K562 (cell line): ENCODE measurements at regions not wholly inside any gene's neighbourhood (a gene's known extent, or its start where the extent isn't known, plus 50 kb on each side); places are given as distances from the start of the nearest gene placed in this dataset.

Source experiments
- ATAC-seq: fragments of 200-7000 bp; cut with Tn5 transposase; 3 replicates; pipeline ENCODE4 v1.9.1; 2020; ENCODE audit warnings: moderate library complexity
- BruUV-seq: library from RNA; stranded (reverse); fragments of 400-500 nt; replicated peaks from 2 replicates; lab custom pipeline; 2021; lab: Mats Ljungman, UMichigan
- CTCF ChIA-PET: fragments of 300-600 bp; formaldehyde crosslinking; extraction: SDS; loops from one replicate; lab custom pipeline; 2021; ENCODE audit warnings: low intra/inter-chr PET ratio; lab: Yijun Ruan, JAX
- POLR2A ChIA-PET: fragments of 300-600, 350-650 bp; sonication (Branson Sonifier 250); formaldehyde crosslinking; extraction: SDS; loops from one replicate; lab custom pipeline; 2021; ENCODE audit warnings: antibody characterized with exemption, inconsistent platforms; lab: Yijun Ruan, JAX
- DNase-seq, 4 experiments: peaks; one replicate each; pipeline versions ENCODE4 v3.0.0 to v3.0.0-alpha.2; 2011 to 2018; ENCODE audit warnings: low spot score in 3 of 4, mixed read lengths in 3 of 4; ENCODE audit errors: extremely low read depth in 1 of 4
- FAIRE-seq: peaks from 2 replicates; lab custom pipeline; 2011; peaks lifted over from hg19 to GRCh38; lab: Jason Lieb, UNC
- H2AFZ ChIP-seq: 2 replicates; pipeline ENCODE4 v1.6.0; 2011; ENCODE audit warnings: low read depth, low read length, control low read depth, inconsistent platforms
- H3K27ac ChIP-seq: fragments of 200-600 bp; 3 replicates; pipeline ENCODE4 v1.8.0; 2011; ENCODE audit warnings: low read depth, mild to moderate bottlenecking, control low read depth, inconsistent platforms, low read length, moderate library complexity, mixed read lengths; ENCODE audit errors: extremely low read depth
- H3K27me3 ChIP-seq, 2 experiments: fragments of 300-600 bp in 1 of 2; 2 replicates in 1 of 2; 3 replicates in 1 of 2; pipeline versions ENCODE4 v1.6.0 to v1.8.0; 2011; ENCODE audit warnings: inconsistent platforms in 2 of 2, low read length in 2 of 2, mild to moderate bottlenecking in 1 of 2, mixed read lengths in 1 of 2, moderate library complexity in 1 of 2; ENCODE audit not compliant: control insufficient read depth in 2 of 2, insufficient read depth in 2 of 2
- H3K36me3 ChIP-seq: fragments of 300-600 bp; 3 replicates; pipeline ENCODE4 v1.8.0; 2011; ENCODE audit warnings: mild to moderate bottlenecking, low read length, inconsistent platforms; ENCODE audit not compliant: control insufficient read depth, insufficient read depth
- H3K4me1 ChIP-seq, 2 experiments: fragments of 200-600 bp in 1 of 2; replicated peaks in 1 of 2; 2 replicates in 1 of 2; 3 replicates in 1 of 2; pipeline versions ENCODE4 v1.5.1 to v1.8.0; 2011; ENCODE audit warnings: inconsistent platforms in 2 of 2, low read length in 2 of 2, mild to moderate bottlenecking in 1 of 2, mixed read lengths in 1 of 2, moderate library complexity in 1 of 2; ENCODE audit not compliant: control insufficient read depth in 2 of 2, insufficient read depth in 2 of 2
- H3K4me2 ChIP-seq: 2 replicates; pipeline ENCODE4 v1.6.1; 2011; ENCODE audit warnings: low read length, control low read depth, inconsistent platforms, mixed read lengths; ENCODE audit not compliant: insufficient read depth
- H3K4me3 ChIP-seq: fragments of 200-600 bp; sonication (generic), shearing (Covaris generic); 2 replicates; pipeline ENCODE4 v1.5.1; 2016; ENCODE audit warnings: control low read depth, inconsistent platforms
- H3K79me2 ChIP-seq: fragments of 200-600 bp; 3 replicates; pipeline ENCODE4 v1.8.0; 2011; ENCODE audit warnings: low read length, inconsistent platforms; ENCODE audit not compliant: control insufficient read depth, insufficient read depth
- H3K9ac ChIP-seq, 2 experiments: 2 replicates each; pipeline versions ENCODE4 v1.6.0 to v1.6.1; 2011; ENCODE audit warnings: low read depth in 2 of 2, low read length in 2 of 2, control low read depth in 1 of 2, inconsistent platforms in 1 of 2, mild to moderate bottlenecking in 1 of 2, mixed read lengths in 1 of 2; ENCODE audit not compliant: insufficient read depth in 1 of 2
- H3K9me1 ChIP-seq: one replicate; pipeline ENCODE4 v1.6.0; 2011; ENCODE audit warnings: inconsistent platforms, mild to moderate bottlenecking, low read length, moderate library complexity; ENCODE audit not compliant: control insufficient read depth, insufficient read depth
- H3K9me3 ChIP-seq: replicated peaks from 2 replicates; pipeline ENCODE4 v1.5.1; 2011; ENCODE audit warnings: low read depth, low read length, inconsistent platforms; ENCODE audit not compliant: control insufficient read depth, insufficient read depth
- H4K20me1 ChIP-seq: replicated peaks from 2 replicates; pipeline ENCODE4 v1.6.1; 2011; ENCODE audit warnings: low read length, inconsistent platforms, mixed read lengths; ENCODE audit not compliant: control insufficient read depth, insufficient read depth
- ATF3 ChIP-seq, 2 experiments: fragments of 450-650 bp in 1 of 2; sonication (generic) in 1 of 2; formaldehyde crosslinking in 1 of 2; IDR thresholded peaks in 1 of 2; conservative IDR thresholded peaks in 1 of 2; 2 replicates each; pipeline versions ENCODE4 v1.6.1 to v1.8.1; 2016 to 2023; ENCODE audit warnings: mild to moderate bottlenecking in 2 of 2, moderate library complexity in 2 of 2, inconsistent platforms in 1 of 2, missing genetic modification reagents in 1 of 2
- ATF7 ChIP-seq: fragments of 450-650 bp; IDR thresholded peaks from 2 replicates; pipeline ENCODE4 v1.7.1; 2014; ENCODE audit warnings: mild to moderate bottlenecking, moderate library complexity
- CXXC5 ChIP-seq: fragments of 250-450 bp; sonication (Bioruptor Pico); IDR thresholded peaks from 2 replicates; pipeline ENCODE4 v1.8.0; 2022; ENCODE audit warnings: inconsistent platforms, mild to moderate bottlenecking, moderate library complexity
- GABPB1 ChIP-seq: sonication (generic); formaldehyde crosslinking; IDR thresholded peaks from 2 replicates; pipeline ENCODE4 v1.8.0; 2022; ENCODE audit warnings: mild to moderate bottlenecking, missing genetic modification reagents
- HIVEP1 ChIP-seq: fragments of 250-450 bp; sonication (Bioruptor Pico); IDR thresholded peaks from 2 replicates; pipeline ENCODE4 v1.4.0; 2020; ENCODE audit warnings: mild to moderate bottlenecking
- HSF4 ChIP-seq: fragments of 250-450 bp; sonication (Bioruptor Pico); IDR thresholded peaks from 2 replicates; pipeline ENCODE4 v2.1.2; 2022; ENCODE audit warnings: mild to moderate bottlenecking, moderate library complexity, borderline replicate concordance
- LCOR ChIP-seq: sonication (generic); formaldehyde crosslinking; IDR thresholded peaks from 2 replicates; pipeline ENCODE4 v1.8.0; 2022; ENCODE audit warnings: mild to moderate bottlenecking, missing genetic modification reagents
- MED1 ChIP-seq: sonication (generic); formaldehyde crosslinking; IDR thresholded peaks from 2 replicates; pipeline ENCODE4 v1.8.1; 2023; ENCODE audit warnings: missing genetic modification reagents, borderline replicate concordance
- MIER1 ChIP-seq: fragments of 450-650 bp; IDR thresholded peaks from 2 replicates; pipeline ENCODE4 v1.6.1; 2016; ENCODE audit warnings: antibody characterized with exemption, mild to moderate bottlenecking, low read depth
- PML ChIP-seq: IDR thresholded peaks from 2 replicates; pipeline ENCODE4 v1.6.1; 2012; ENCODE audit warnings: low read length, inconsistent platforms
- PTRF ChIP-seq: fragments of 450-650 bp; IDR thresholded peaks from 2 replicates; pipeline ENCODE4 v1.6.1; 2016; ENCODE audit warnings: mild to moderate bottlenecking, missing genetic modification characterization, missing compliant biosample characterization
- PTTG1 ChIP-seq: fragments of 450-650 bp; IDR thresholded peaks from 2 replicates; pipeline ENCODE4 v1.6.1; 2016; ENCODE audit warnings: low read depth, mild to moderate bottlenecking, missing genetic modification characterization, missing compliant biosample characterization
- RBM14 ChIP-seq: fragments of 200-400 bp; formaldehyde crosslinking; IDR thresholded peaks from 2 replicates; pipeline ENCODE4 v1.6.1; 2018; ENCODE audit warnings: low read depth, mild to moderate bottlenecking, low read length, moderate library complexity, borderline replicate concordance; ENCODE audit not compliant: insufficient read depth
- ZNF12 ChIP-seq: sonication (generic); formaldehyde crosslinking; IDR thresholded peaks from 2 replicates; pipeline ENCODE4 v1.4.0; 2020; ENCODE audit warnings: mild to moderate bottlenecking, missing genetic modification reagents
- ZNF280A ChIP-seq: fragments of 450-650 bp; IDR thresholded peaks from 2 replicates; pipeline ENCODE4 v1.6.1; 2018; ENCODE audit warnings: mild to moderate bottlenecking, low read depth; ENCODE audit not compliant: partially characterized antibody
- ZNF324 ChIP-seq: fragments of 250-450 bp; sonication (Bioruptor Pico); IDR thresholded peaks from 2 replicates; pipeline ENCODE4 v1.4.0; 2020; ENCODE audit warnings: mild to moderate bottlenecking
- WGBS: fragments of 100-300 bp; shearing (Covaris generic); methylation state at CpG from one replicate; pipeline ENCODE4 v1.1.6; 2016; ENCODE audit warnings: low coverage, mixed read lengths; ENCODE audit not compliant: insufficient coverage; ENCODE audit errors: missing lambda C conversion rate; 5-methylcytosine and 5-hydroxymethylcytosine counted together
- in situ Hi-C: fragments of 300-500 bp; cut with MboI; formaldehyde crosslinking; loops from 4 replicates; pipeline ENCODE4 v1.15.0; 2018; ENCODE audit warnings: inconsistent platforms, mixed read lengths
- intact Hi-C: fragments of 100-400 bp; cut with micrococcal nuclease; formaldehyde crosslinking; loops from 2 replicates; pipeline ENCODE4 v1.14.2; 2022

- ATAC-seq (no peak), FAIRE-seq (no peak), DNase-seq (no peak)
- Histone ChIP-seq H3K79me2 (no peaks in the 10 kb centered on the region), H4K20me1 (peaks cover 5% of the 10 kb centered on the region; the same call in 1 of the 2 replicates), H3K36me3 (no peaks in the 10 kb centered on the region), H3K4me3 (no peak overlapping the region), H3K27me3 (peaks cover 3 to 13% of the 10 kb centered on the region in 2 experiments; a peak in 3 of 5 replicates), H3K9ac (no peak overlapping the region), H3K9me3 (no peaks in the 10 kb centered on the region), H2AFZ (no peak overlapping the region), H3K4me2 (no peak overlapping the region), H3K27ac (no peak overlapping the region), H3K4me1 (no peaks in the 10 kb centered on the region), H3K9me1 (no peaks in the 10 kb centered on the region)
- TF ChIP-seq LCOR (CRISPR knock-in tag) (no peak), CXXC5 (CRISPR knock-in tag) (no peak)
- intact Hi-C loops, result no loop called here
- in situ Hi-C loops, result no loop called here
- ChIA-PET CTCF (no interaction called here), POLR2A (no interaction called here)
- WGBS, result 0% methylated on average over 2 of the region's 2 CpGs
- BruUV-seq, result no TSS peak
Measured at GRCh38 chr15:62497356-62497755, 332.3 kb upstream of the C2CD4B start.

- ChIA-PET CTCF (no interaction called here), POLR2A (no interaction called here)
- no peaks in the 10 kb centered on the region for H3K4me1 ChIP-seq
- no peaks in the 10 kb centered on the region for H3K9me1 ChIP-seq
- DNase-seq, result no peak
- no peak overlapping the region for H3K4me3 ChIP-seq
- H4K20me1 ChIP-seq, result peaks cover 5% of the 10 kb centered on the region; the same call in 1 of the 2 replicates
- no peaks in the 10 kb centered on the region for H3K9me3 ChIP-seq
- in situ Hi-C loops, result no loop called here
- no peaks in the 10 kb centered on the region for H3K79me2 ChIP-seq
- H3K36me3 ChIP-seq, result no peaks in the 10 kb centered on the region
- 3% methylated on average over 4 of the region's 4 CpGs for WGBS
- H2AFZ ChIP-seq, result no peak overlapping the region
- no peak for ATAC-seq
- intact Hi-C loops, result no loop called here
- H3K27me3 ChIP-seq, result peaks cover 0 to 8% of the 10 kb centered on the region in 2 experiments; a peak in 3 of 5 replicates
- BruUV-seq, result no TSS peak
- H3K9ac ChIP-seq, result no peak overlapping the region
- H3K27ac ChIP-seq, result no peak overlapping the region
- no peak for FAIRE-seq
- no peak overlapping the region for H3K4me2 ChIP-seq
- TF ChIP-seq GABPB1 (CRISPR knock-in tag) (no peak), RBM14 (no peak), PTTG1 (tag) (no peak), MED1 (no peak), ZNF12 (CRISPR knock-in tag) (no peak), HIVEP1 (CRISPR knock-in tag) (no peak), ZNF280A (no peak), PML (no peak), MIER1 (no peak), PTRF (tag) (no peak), ATF3 (IDR thresholded peaks at IDR 0.05) (no peak), ATF3 (CRISPR knock-in tag; conservative IDR thresholded peaks at IDR 0.05) (no peak), ATF7 (no peak), ZNF324 (no peak), HSF4 (CRISPR knock-in tag) (no peak)
Measured at GRCh38 chr15:62498278-62498677, 333.2 kb upstream of the C2CD4B start.
